Body of pancreas (tissue), 4 donors: ENCODE measurements at regions not wholly inside any gene's neighbourhood (a gene's known extent, or its start where the extent isn't known, plus 50 kb on each side); places are given as distances from the start of the nearest gene placed in this dataset.

Experiments
- CTCF ChIP-seq, 7 experiments: fragments of 450-650 bp in 4 of 7; fragments of 200-600 bp in 3 of 7; sonication (generic) in 3 of 7; IDR thresholded peaks; one replicate each; pipeline ENCODE4 v1.5.1; 2016 to 2019; ENCODE audit warnings: antibody characterized with exemption in 7 of 7
- POLR2A ChIP-seq, 3 donors: fragments of 450-650 bp; IDR thresholded peaks; one replicate each; pipeline ENCODE4 v1.6.1; 2016; ENCODE audit warnings: antibody characterized with exemption in 3 of 3, mild to moderate bottlenecking in 2 of 3

GRCh38 chr6:113143206-113143605 lies 713.9 kb upstream of the MARCKS start:
- TF ChIP-seq POLR2A (IDR thresholded peaks at IDR 0.05) (no peak), CTCF (IDR thresholded peaks at IDR 0.05) (no peak)
